NB4 (cell line): ENCODE measurements at regions not wholly inside any gene's neighbourhood (a gene's known extent, or its start where the extent isn't known, plus 50 kb on each side); places are given as distances from the start of the nearest gene placed in this dataset.

Experiments used
- POLR2A ChIP-seq: IDR thresholded peaks from 2 replicates; pipeline ENCODE4 v1.6.1; 2011; ENCODE audit warnings: mild to moderate bottlenecking; ENCODE audit not compliant: insufficient read length; ENCODE audit errors: extremely low read depth
- TF ChIP-seq, protein P1 (sequence below): IDR thresholded peaks from one replicate; pipeline ENCODE4 v1.5.1; 2012; ENCODE audit warnings: low read depth, low read length
- TF ChIP-seq, protein P2 (sequence below): IDR thresholded peaks from 2 replicates; pipeline ENCODE4 v1.6.1; 2011; ENCODE audit warnings: low read depth, low read length

DNA sequence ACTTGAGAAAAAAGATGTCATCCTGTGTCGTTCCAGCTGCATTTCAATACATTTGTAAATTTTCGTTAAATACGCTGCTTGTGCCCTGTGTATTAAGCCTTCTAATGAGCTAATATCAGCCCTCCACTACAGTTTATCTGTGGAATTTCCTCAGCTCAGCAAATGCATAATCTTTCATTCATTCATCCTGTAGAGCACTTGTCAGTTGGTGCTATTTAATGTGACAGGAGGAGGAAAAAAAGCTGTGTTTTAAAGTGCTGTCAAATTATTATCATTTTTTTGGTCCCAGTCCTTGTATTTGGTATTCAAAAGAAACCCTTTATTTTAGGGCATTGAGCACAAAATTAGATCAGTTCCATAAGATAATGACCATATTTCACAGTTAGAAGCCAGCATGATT lies 184.7 kb downstream of the FAT3 start:
- no peak for TF ChIP-seq POLR2A
- TF ChIP-seq, protein P1, sequence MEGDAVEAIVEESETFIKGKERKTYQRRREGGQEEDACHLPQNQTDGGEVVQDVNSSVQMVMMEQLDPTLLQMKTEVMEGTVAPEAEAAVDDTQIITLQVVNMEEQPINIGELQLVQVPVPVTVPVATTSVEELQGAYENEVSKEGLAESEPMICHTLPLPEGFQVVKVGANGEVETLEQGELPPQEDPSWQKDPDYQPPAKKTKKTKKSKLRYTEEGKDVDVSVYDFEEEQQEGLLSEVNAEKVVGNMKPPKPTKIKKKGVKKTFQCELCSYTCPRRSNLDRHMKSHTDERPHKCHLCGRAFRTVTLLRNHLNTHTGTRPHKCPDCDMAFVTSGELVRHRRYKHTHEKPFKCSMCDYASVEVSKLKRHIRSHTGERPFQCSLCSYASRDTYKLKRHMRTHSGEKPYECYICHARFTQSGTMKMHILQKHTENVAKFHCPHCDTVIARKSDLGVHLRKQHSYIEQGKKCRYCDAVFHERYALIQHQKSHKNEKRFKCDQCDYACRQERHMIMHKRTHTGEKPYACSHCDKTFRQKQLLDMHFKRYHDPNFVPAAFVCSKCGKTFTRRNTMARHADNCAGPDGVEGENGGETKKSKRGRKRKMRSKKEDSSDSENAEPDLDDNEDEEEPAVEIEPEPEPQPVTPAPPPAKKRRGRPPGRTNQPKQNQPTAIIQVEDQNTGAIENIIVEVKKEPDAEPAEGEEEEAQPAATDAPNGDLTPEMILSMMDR = no peak
- TF ChIP-seq, protein P2, sequence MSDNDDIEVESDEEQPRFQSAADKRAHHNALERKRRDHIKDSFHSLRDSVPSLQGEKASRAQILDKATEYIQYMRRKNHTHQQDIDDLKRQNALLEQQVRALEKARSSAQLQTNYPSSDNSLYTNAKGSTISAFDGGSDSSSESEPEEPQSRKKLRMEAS = no peak
